HEK293 (cell line): ENCODE measurements at regions not wholly inside any gene's neighbourhood (a gene's known extent, or its start where the extent isn't known, plus 50 kb on each side); places are given as distances from the start of the nearest gene placed in this dataset.

Source experiments
- CTCF ChIA-PET: fragments of 350-600 bp; formaldehyde crosslinking; extraction: SDS; loops from one replicate; lab custom pipeline; 2021; ENCODE audit warnings: antibody characterized with exemption; lab: Yijun Ruan, JAX
- POLR2A ChIA-PET: fragments of 300-600 bp; formaldehyde crosslinking; extraction: SDS; loops from one replicate; lab custom pipeline; 2020; ENCODE audit warnings: antibody characterized with exemption, inconsistent platforms; lab: Yijun Ruan, JAX
- H3K27ac ChIP-seq: fragments of 200-500 bp; sonication (Bioruptor generic); 2 replicates; pipeline ENCODE4 v1.5.1; 2014; ENCODE audit warnings: low read depth, low read length, control low read depth, inconsistent platforms; ENCODE audit errors: extremely low read depth
- H3K36me3 ChIP-seq, 2 experiments: fragments of 200-500 bp in 1 of 2; sonication (Bioruptor generic) in 1 of 2; 1 replicate in 1 of 2; 2 replicates in 1 of 2; pipeline ENCODE4 v1.5.1; 2014 to 2017; ENCODE audit warnings: inconsistent platforms in 2 of 2, low read length in 2 of 2; ENCODE audit not compliant: control insufficient read depth in 2 of 2, insufficient read depth in 1 of 2
- H3K4me1 ChIP-seq: fragments of 200-500 bp; sonication (Bioruptor generic); 2 replicates; pipeline ENCODE4 v1.5.1; 2014; ENCODE audit warnings: mild to moderate bottlenecking, low read length, inconsistent platforms; ENCODE audit not compliant: control insufficient read depth, insufficient read depth
- H3K4me3 ChIP-seq: 2 replicates; pipeline ENCODE4 v1.5.1; 2011; ENCODE audit warnings: low read depth, mild to moderate bottlenecking, control low read depth, low read length, moderate library complexity
- H3K9me3 ChIP-seq: fragments of 200-500 bp; sonication (Bioruptor generic); 2 replicates; pipeline ENCODE4 v1.5.1; 2014; ENCODE audit warnings: low read depth, low read length, inconsistent platforms; ENCODE audit not compliant: control insufficient read depth, insufficient read depth
- BCL11A ChIP-seq: fragments of 450-650 bp; formaldehyde crosslinking; IDR thresholded peaks from 2 replicates; pipeline ENCODE4 v1.5.1; 2016; ENCODE audit warnings: low read depth, missing biosample characterization, missing genetic modification characterization
- KLF8 ChIP-seq: fragments of 450-650 bp; formaldehyde crosslinking; IDR thresholded peaks from 2 replicates; pipeline ENCODE4 v1.5.1; 2016; ENCODE audit warnings: missing biosample characterization, missing genetic modification characterization
- OSR2 ChIP-seq: fragments of 450-650 bp; formaldehyde crosslinking; IDR thresholded peaks from 2 replicates; pipeline ENCODE4 v1.5.1; 2016; ENCODE audit warnings: missing biosample characterization, missing genetic modification characterization
- ZFP41 ChIP-seq: fragments of 450-650 bp; formaldehyde crosslinking; IDR thresholded peaks from 2 replicates; pipeline ENCODE4 v1.5.1; 2016; ENCODE audit warnings: missing biosample characterization, missing genetic modification characterization, borderline replicate concordance
- ZNF146 ChIP-seq: fragments of 450-650 bp; formaldehyde crosslinking; IDR thresholded peaks from 2 replicates; pipeline ENCODE4 v1.5.1; 2016; ENCODE audit warnings: missing biosample characterization, missing genetic modification characterization
- ZNF16 ChIP-seq: fragments of 450-650 bp; formaldehyde crosslinking; IDR thresholded peaks from 2 replicates; pipeline ENCODE4 v1.5.1; 2016; ENCODE audit warnings: low read depth, missing biosample characterization, missing genetic modification characterization
- ZNF248 ChIP-seq: fragments of 450-650 bp; formaldehyde crosslinking; IDR thresholded peaks from 2 replicates; pipeline ENCODE4 v1.5.1; 2017; ENCODE audit warnings: missing biosample characterization, missing genetic modification characterization
- ZNF473 ChIP-seq: fragments of 450-650 bp; formaldehyde crosslinking; IDR thresholded peaks from 2 replicates; pipeline ENCODE4 v1.5.1; 2017; ENCODE audit warnings: missing biosample characterization, missing genetic modification characterization
- ZNF510 ChIP-seq: fragments of 450-650 bp; formaldehyde crosslinking; IDR thresholded peaks from 2 replicates; pipeline ENCODE4 v1.5.1; 2018; ENCODE audit warnings: mild to moderate bottlenecking, missing genetic modification characterization, missing biosample characterization; ENCODE audit not compliant: insufficient replicate concordance
- ZNF514 ChIP-seq: fragments of 450-650 bp; formaldehyde crosslinking; IDR thresholded peaks from 2 replicates; pipeline ENCODE4 v1.5.1; 2016; ENCODE audit warnings: missing biosample characterization, missing genetic modification characterization
- ZNF623 ChIP-seq: fragments of 450-650 bp; formaldehyde crosslinking; IDR thresholded peaks from 2 replicates; pipeline ENCODE4 v1.5.1; 2016; ENCODE audit warnings: missing biosample characterization, missing genetic modification characterization
- ZNF658 ChIP-seq: fragments of 450-650 bp; formaldehyde crosslinking; IDR thresholded peaks from 2 replicates; pipeline ENCODE4; 2016; ENCODE audit warnings: missing biosample characterization, missing genetic modification characterization
- ZNF664 ChIP-seq: fragments of 450-650 bp; formaldehyde crosslinking; IDR thresholded peaks from 2 replicates; pipeline ENCODE4 v1.5.1; 2016; ENCODE audit warnings: missing biosample characterization, missing genetic modification characterization
- ZNF792 ChIP-seq: fragments of 450-650 bp; formaldehyde crosslinking; IDR thresholded peaks from 2 replicates; pipeline ENCODE4 v1.5.1; 2016; ENCODE audit warnings: missing biosample characterization, missing genetic modification characterization
- TF ChIP-seq, protein P1 (sequence below): fragments of 450-650 bp; formaldehyde crosslinking; IDR thresholded peaks from 2 replicates; pipeline ENCODE4 v1.5.1; 2016; ENCODE audit warnings: missing biosample characterization, missing genetic modification characterization, borderline replicate concordance
- TF ChIP-seq, protein P2 (sequence below): fragments of 450-650 bp; formaldehyde crosslinking; IDR thresholded peaks from 2 replicates; pipeline ENCODE4 v1.5.1; 2016; ENCODE audit warnings: missing biosample characterization, missing genetic modification characterization
- TF ChIP-seq, protein P3 (sequence below): fragments of 450-650 bp; formaldehyde crosslinking; IDR thresholded peaks from 2 replicates; pipeline ENCODE4; 2016; ENCODE audit warnings: missing biosample characterization, missing genetic modification characterization

DNA sequence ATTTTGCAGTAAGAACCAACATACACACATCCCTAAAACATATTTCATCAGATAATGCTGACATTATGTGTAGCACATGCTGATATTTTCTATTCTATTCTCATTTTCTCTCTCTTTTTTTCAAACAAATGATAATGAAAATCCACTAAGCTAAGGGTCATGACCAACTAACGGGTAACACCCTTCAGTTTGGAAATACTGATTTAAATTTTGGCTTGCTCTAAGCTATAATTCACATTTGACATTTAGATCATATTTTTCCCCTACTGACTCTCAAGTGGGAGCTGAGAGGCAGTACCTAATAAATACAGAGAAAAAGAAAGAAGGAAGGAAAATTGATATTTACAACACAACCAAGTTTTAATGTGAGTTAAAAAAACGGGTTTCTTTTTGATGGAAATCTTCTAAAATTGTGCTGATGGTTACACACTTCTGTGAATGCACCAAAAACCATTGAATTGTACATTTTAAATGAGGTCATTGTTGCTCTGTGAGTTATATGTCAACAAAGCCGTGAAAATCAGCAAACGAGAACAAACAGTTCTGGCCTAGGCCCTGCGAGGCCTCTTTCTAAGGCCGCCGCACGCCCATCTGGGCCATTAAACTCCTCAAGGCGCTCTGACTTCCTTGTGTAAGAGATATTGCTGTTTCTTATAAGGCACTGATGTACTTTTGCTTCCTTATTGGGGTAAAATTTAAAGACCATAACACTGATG lies 124.2 kb downstream of the GALR1 start:
- Histone ChIP-seq H3K4me1 (no peaks in the 10 kb centered on the region), H3K4me3 (no peak overlapping the region), H3K9me3 (no peaks in the 10 kb centered on the region; the same call in 1 of the 2 replicates), H3K36me3 (no peaks in the 10 kb centered on the region), H3K27ac (no peak overlapping the region)
- ChIA-PET POLR2A (no interaction called here), CTCF (interaction anchor here (0.7 kb wide), 1 partner anchor 230 kb away, joined by 3 read pairs; no protein-coding TSS in a partner anchor)
- TF ChIP-seq ZNF146 (tag by site-specific recombination), result no peak

DNA sequence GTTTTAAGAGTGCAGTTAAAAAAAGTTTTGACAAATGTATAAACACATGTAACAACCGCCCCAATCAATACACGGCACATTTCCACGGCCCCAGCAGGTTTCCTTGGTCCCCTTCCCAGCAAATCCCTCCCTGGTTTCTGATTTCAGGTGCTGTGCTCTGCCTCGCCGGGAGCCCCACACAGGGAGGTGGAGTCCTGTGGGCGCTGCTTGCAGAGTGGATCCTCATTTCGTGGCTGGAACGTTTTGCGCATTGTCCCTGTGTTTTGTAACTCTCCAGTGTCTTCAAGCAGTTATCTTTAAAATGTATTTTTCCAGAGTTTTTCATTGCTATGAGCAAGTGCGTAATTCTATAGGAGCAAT lies 124.8 kb downstream of the GALR1 start:
- TF ChIP-seq, protein P1, sequence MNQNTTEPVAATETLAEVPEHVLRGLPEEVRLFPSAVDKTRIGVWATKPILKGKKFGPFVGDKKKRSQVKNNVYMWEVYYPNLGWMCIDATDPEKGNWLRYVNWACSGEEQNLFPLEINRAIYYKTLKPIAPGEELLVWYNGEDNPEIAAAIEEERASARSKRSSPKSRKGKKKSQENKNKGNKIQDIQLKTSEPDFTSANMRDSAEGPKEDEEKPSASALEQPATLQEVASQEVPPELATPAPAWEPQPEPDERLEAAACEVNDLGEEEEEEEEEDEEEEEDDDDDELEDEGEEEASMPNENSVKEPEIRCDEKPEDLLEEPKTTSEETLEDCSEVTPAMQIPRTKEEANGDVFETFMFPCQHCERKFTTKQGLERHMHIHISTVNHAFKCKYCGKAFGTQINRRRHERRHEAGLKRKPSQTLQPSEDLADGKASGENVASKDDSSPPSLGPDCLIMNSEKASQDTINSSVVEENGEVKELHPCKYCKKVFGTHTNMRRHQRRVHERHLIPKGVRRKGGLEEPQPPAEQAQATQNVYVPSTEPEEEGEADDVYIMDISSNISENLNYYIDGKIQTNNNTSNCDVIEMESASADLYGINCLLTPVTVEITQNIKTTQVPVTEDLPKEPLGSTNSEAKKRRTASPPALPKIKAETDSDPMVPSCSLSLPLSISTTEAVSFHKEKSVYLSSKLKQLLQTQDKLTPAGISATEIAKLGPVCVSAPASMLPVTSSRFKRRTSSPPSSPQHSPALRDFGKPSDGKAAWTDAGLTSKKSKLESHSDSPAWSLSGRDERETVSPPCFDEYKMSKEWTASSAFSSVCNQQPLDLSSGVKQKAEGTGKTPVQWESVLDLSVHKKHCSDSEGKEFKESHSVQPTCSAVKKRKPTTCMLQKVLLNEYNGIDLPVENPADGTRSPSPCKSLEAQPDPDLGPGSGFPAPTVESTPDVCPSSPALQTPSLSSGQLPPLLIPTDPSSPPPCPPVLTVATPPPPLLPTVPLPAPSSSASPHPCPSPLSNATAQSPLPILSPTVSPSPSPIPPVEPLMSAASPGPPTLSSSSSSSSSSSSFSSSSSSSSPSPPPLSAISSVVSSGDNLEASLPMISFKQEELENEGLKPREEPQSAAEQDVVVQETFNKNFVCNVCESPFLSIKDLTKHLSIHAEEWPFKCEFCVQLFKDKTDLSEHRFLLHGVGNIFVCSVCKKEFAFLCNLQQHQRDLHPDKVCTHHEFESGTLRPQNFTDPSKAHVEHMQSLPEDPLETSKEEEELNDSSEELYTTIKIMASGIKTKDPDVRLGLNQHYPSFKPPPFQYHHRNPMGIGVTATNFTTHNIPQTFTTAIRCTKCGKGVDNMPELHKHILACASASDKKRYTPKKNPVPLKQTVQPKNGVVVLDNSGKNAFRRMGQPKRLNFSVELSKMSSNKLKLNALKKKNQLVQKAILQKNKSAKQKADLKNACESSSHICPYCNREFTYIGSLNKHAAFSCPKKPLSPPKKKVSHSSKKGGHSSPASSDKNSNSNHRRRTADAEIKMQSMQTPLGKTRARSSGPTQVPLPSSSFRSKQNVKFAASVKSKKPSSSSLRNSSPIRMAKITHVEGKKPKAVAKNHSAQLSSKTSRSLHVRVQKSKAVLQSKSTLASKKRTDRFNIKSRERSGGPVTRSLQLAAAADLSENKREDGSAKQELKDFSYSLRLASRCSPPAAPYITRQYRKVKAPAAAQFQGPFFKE, result no peak
- TF ChIP-seq, protein P2, sequence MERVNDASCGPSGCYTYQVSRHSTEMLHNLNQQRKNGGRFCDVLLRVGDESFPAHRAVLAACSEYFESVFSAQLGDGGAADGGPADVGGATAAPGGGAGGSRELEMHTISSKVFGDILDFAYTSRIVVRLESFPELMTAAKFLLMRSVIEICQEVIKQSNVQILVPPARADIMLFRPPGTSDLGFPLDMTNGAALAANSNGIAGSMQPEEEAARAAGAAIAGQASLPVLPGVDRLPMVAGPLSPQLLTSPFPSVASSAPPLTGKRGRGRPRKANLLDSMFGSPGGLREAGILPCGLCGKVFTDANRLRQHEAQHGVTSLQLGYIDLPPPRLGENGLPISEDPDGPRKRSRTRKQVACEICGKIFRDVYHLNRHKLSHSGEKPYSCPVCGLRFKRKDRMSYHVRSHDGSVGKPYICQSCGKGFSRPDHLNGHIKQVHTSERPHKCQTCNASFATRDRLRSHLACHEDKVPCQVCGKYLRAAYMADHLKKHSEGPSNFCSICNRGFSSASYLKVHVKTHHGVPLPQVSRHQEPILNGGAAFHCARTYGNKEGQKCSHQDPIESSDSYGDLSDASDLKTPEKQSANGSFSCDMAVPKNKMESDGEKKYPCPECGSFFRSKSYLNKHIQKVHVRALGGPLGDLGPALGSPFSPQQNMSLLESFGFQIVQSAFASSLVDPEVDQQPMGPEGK (tag by site-specific recombination), result no peak
- TF ChIP-seq ZNF658 (tag by site-specific recombination), result no peak
- TF ChIP-seq ZNF514 (tag by site-specific recombination), result no peak
- TF ChIP-seq ZNF792 (tag by site-specific recombination), result no peak
- no peak for TF ChIP-seq BCL11A (tag by site-specific recombination)
- TF ChIP-seq, protein P3, sequence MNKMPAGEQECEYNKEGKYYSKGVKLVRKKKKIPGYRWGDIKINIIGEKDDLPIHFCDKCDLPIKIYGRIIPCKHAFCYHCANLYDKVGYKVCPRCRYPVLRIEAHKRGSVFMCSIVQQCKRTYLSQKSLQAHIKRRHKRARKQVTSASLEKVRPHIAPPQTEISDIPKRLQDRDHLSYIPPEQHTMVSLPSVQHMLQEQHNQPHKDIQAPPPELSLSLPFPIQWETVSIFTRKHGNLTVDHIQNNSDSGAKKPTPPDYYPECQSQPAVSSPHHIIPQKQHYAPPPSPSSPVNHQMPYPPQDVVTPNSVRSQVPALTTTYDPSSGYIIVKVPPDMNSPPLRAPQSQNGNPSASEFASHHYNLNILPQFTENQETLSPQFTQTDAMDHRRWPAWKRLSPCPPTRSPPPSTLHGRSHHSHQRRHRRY (tag by site-specific recombination), result no peak
- no peak for TF ChIP-seq ZNF664
- no peak for TF ChIP-seq ZNF16 (tag by site-specific recombination)
- TF ChIP-seq ZNF623 (tag by site-specific recombination), result no peak
- TF ChIP-seq ZFP41 (tag by site-specific recombination), result no peak
- TF ChIP-seq OSR2 (tag by site-specific recombination), result no peak
- no peak for TF ChIP-seq ZNF473 (tag by site-specific recombination)
- no peak for TF ChIP-seq ZNF248 (tag by site-specific recombination)
- TF ChIP-seq KLF8 (tag by site-specific recombination), result no peak
- no peak for TF ChIP-seq ZNF510 (tag by site-specific recombination)
- Histone ChIP-seq H3K36me3 (no peaks in the 10 kb centered on the region), H3K27ac (no peak overlapping the region), H3K9me3 (no peaks in the 10 kb centered on the region; the same call in 1 of the 2 replicates), H3K4me1 (no peaks in the 10 kb centered on the region), H3K4me3 (no peak overlapping the region)
- ChIA-PET CTCF (no interaction called here), POLR2A (no interaction called here)
